ENCODE measurements at regions not wholly inside any gene's neighbourhood (a gene's known extent, or its start where the extent isn't known, plus 50 kb on each side); places are given as distances from the start of the nearest gene placed in this dataset.

DNA sequence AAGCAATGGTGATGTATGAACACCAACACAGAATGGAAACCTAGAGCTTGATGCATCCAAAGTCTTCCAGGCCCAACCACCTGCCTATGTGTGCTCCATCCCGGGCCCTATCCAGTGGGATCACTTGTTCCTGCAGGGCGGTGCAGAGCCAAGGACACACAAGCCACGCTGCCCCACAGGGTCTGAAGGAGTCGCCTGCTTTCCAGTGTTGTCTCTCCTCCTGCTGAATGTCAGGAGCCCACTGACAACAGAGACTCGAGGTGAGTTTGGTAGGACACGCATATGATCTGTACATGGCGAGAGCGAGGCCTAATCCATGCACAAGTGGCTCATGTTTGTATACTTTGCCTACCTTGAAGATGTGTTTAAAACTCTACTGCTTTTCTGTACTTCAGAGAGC, 70.9 kb upstream of the FHL2 start:
- Histone ChIP-seq H3K4me1 (ENCODE audit: control insufficient read depth in 1 of 2, insufficient read depth in 1 of 2, low read depth in 1 of 2, low read length in 1 of 2) (no peaks in the 10 kb centered on the region), H3K9me3 (no peaks in the 10 kb centered on the region), H3K27ac (no peak overlapping the region), H3K4me3 (ENCODE audit: low read depth in 1 of 2, low read length in 1 of 2) (no peak overlapping the region), H3K27me3 (peaks cover 31% of the 10 kb centered on the region), H3K36me3 (no peaks in the 10 kb centered on the region)
- TF ChIP-seq, protein P1, sequence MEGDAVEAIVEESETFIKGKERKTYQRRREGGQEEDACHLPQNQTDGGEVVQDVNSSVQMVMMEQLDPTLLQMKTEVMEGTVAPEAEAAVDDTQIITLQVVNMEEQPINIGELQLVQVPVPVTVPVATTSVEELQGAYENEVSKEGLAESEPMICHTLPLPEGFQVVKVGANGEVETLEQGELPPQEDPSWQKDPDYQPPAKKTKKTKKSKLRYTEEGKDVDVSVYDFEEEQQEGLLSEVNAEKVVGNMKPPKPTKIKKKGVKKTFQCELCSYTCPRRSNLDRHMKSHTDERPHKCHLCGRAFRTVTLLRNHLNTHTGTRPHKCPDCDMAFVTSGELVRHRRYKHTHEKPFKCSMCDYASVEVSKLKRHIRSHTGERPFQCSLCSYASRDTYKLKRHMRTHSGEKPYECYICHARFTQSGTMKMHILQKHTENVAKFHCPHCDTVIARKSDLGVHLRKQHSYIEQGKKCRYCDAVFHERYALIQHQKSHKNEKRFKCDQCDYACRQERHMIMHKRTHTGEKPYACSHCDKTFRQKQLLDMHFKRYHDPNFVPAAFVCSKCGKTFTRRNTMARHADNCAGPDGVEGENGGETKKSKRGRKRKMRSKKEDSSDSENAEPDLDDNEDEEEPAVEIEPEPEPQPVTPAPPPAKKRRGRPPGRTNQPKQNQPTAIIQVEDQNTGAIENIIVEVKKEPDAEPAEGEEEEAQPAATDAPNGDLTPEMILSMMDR (IDR thresholded peaks at IDR 0.05): no peak

DNA sequence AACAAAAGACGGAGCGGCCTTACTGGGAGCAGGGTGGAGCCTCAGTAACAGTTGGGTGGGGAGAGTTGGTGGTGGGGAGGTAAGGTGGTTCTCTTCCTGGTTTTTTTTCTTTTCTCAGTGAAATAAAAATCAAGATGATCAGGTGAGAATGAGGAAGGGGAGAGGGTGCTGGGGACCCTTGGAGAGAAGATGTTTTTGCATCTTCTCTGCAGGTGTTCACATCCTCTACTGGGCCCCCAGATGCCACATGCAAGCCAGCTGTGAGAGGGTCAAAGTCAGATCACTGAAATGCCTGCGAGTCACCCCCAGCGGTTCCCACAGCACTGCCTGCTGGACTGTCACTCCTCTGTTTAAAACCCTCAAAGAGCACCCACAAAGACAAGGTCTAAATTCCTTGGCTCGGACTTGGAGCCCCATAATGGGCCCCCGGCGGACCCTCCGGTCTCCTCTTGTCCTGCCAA, 69.8 kb upstream of the FHL2 start:
- Histone ChIP-seq H3K27ac (no peak overlapping the region), H3K4me3 (ENCODE audit: low read depth in 1 of 2, low read length in 1 of 2) (no peak overlapping the region), H3K36me3 (no peaks in the 10 kb centered on the region), H3K4me1 (ENCODE audit: control insufficient read depth in 1 of 2, insufficient read depth in 1 of 2, low read depth in 1 of 2, low read length in 1 of 2) (no peaks in the 10 kb centered on the region), H3K27me3 (peaks cover 31% of the 10 kb centered on the region), H3K9me3 (no peaks in the 10 kb centered on the region)
- TF ChIP-seq, protein P1 (IDR thresholded peaks at IDR 0.05): no peak

DNA sequence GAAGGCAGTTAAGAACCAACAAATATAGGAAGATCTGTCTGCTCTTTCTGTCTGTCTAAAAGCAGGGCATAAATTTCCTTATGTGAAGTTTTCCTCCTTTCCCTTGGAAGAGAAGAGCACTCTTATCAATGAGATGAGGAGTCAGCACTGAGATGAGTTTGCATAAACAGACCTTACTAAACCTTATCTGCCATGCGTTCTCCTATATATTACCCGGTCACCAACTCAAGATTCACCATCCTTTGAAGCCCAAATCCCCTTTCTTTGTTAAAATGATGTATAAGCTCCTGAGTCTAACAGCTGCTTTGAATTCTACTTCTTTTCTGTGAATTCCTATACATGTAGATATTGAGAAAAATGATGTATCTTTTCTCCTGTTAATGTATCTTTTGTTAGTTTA, 65.5 kb upstream of the FHL2 start:
- TF ChIP-seq, protein P1 (IDR thresholded peaks at IDR 0.05): no peak
- Histone ChIP-seq H3K4me1 (ENCODE audit: control insufficient read depth in 1 of 2, insufficient read depth in 1 of 2, low read depth in 1 of 2, low read length in 1 of 2) (no peaks in the 10 kb centered on the region), H3K36me3 (no peaks in the 10 kb centered on the region), H3K4me3 (ENCODE audit: low read depth in 1 of 2, low read length in 1 of 2) (no peak overlapping the region), H3K27ac (no peak overlapping the region), H3K27me3 (peaks cover 15% of the 10 kb centered on the region), H3K9me3 (no peaks in the 10 kb centered on the region)

DNA sequence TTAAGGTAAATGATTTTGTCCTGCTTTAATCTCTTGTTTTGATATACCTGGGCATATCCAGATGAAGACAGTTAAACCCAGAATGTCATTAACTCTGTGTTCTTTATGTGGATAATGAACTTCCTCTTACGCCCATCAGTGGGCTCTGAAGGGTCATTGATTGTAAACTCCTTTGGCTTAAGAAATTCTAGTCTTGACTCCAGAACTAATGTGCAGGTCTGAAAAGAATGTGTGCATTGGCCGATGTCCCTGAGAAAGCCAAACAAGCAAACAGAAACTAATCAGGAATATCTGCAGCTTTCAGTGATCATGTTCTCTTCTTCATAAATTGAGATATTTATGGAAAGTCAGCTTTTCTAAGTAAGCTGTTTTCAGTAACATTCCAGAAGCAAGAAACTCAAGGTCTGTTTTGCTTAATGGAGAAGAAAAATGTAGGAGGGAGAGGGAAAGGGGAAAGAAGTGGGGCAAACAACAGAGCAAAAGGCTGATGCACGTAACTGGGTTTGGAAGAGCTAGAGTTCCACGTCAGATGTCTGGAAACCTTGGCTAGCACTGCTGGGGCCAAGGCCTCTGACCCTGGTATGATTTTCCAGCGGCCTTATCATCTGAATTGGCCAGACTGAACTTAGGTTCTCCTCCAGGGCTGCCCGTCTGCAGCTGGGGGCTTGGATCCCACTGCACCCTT, 61.3 kb upstream of the FHL2 start:
- Histone ChIP-seq H3K36me3 (no peaks in the 10 kb centered on the region), H3K27me3 (no peaks in the 10 kb centered on the region), H3K4me1 (ENCODE audit: control insufficient read depth in 1 of 2, insufficient read depth in 1 of 2, low read depth in 1 of 2, low read length in 1 of 2) (no peaks in the 10 kb centered on the region), H3K27ac (no peak overlapping the region), H3K9me3 (no peaks in the 10 kb centered on the region), H3K4me3 (ENCODE audit: low read depth in 1 of 2, low read length in 1 of 2) (no peak overlapping the region)
- TF ChIP-seq, protein P1 (IDR thresholded peaks at IDR 0.05): no peak

DNA sequence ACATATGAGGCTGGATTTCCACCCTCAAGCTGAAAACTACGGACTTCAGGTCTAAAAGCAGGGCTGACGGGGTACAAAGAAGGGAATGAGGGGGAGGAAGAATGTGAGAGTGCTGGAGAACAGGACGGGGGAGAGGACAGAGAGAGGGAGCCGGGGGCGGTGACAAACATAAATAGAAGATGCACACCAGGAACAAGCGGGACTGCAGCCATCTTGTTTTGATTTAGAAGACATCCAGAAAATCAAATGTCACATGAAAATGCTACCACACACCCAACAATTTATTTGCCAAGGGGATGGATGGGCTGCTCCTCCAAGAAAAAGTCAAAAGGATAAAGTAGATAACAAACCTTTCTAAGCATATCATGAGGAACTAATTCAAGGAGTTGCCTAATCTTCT, 59.2 kb upstream of the FHL2 start:
- H3K36me3 ChIP-seq: no peaks in the 10 kb centered on the region
- H3K27me3 ChIP-seq: no peaks in the 10 kb centered on the region
- H3K4me3 ChIP-seq (ENCODE audit: low read depth in 1 of 2, low read length in 1 of 2): no peak overlapping the region
- H3K4me1 ChIP-seq (ENCODE audit: control insufficient read depth in 1 of 2, insufficient read depth in 1 of 2, low read depth in 1 of 2, low read length in 1 of 2): no peaks in the 10 kb centered on the region
- no peaks in the 10 kb centered on the region for H3K9me3 ChIP-seq
- no peak overlapping the region for H3K27ac ChIP-seq
- TF ChIP-seq, protein P1 (IDR thresholded peaks at IDR 0.05): no peak

Measured in neutrophil (primary cell).